GM21360 (cell line): ENCODE measurements at regions not wholly inside any gene's neighbourhood (a gene's known extent, or its start where the extent isn't known, plus 50 kb on each side); places are given as distances from the start of the nearest gene placed in this dataset.

Experiments
- ATAC-seq: cut with Tn5 transposase; IDR thresholded peaks from one replicate; pipeline ENCODE4 v1.9.1; 2021; ENCODE audit warnings: mild to moderate bottlenecking, moderate library complexity; ENCODE audit not compliant: unreplicated experiment

DNA sequence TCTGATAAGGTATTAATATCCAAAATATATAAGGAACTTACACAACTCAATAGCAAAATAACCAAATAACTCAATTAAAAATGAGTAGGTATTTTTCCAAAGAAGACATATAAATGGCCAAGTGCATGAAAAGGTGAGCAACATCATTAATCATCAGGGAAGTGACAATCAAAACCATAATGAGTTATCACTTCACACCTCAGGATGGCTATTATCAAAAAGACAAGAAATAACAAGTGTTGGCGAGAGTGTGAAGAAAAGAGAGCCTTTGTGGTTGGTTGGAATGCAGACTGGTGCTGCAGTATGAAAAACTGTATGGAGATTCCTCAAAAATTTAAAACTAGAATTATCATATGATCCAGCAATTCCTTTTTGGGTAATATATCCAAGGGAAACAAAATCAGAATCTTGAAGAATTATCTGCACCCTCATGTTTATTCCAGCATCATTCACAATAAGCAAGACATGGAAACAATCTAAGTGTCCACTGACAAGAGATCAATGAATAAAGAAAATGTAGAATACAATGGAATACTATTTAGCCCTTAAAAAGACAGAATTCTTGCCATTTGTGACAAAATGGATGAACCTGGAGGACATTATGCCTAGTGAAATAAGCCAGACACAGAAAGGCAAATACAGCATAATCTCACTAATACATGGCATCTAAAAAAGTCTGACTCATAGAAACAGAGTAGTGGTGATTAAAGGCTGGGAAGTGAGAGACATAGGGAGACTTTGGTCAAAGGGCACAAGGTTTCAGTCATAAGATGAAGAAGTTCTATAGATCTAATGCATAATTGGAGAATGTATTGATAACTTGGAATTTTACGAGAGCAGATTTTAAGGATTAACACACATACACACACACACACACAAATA is 175.6 kb downstream of the FOXA2 start:
- no peak for ATAC-seq

DNA sequence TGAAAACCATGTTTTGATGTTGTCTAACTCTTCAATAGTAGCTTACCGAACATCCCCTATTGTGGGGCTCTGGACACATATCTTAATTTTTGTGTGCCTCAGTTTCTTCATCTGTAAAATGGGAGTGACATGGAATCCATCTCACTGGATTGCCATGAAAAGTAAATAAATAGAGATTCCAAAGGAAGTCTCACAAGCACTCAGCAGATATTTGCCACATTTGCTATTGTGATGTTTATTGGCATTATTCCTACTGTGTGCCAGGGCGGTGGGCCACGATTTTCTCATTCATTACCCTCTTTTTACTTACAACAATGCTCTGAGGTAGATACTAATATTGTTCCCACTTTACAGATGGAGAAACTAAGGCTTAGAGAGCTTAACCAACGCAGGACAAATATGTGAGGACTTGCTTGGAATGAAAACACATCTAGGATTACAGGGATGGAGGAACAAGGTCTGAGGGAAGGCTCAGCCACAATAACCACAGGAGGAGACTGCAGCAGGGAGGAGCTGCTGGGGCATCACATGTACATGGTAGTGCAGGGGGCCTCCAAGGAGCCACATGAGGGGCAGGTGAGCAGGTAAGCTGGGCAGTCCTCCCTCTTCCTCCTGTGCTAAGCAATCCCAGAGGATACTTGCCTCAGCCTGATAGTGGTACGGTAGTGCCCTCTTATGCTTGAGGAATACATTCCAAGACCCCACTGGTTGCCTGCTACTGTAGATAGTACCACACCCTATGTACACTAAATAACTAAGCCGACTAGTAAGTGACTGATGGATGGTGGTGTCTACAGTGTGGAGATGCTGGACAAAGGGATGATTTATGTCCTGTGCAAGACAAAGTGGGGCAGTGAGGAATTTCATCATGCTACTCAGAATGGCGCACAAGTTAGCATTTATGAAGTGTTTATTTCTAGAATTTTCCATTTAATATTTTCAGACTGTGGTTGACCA is 176.9 kb downstream of the FOXA2 start:
- no peak for ATAC-seq

DNA sequence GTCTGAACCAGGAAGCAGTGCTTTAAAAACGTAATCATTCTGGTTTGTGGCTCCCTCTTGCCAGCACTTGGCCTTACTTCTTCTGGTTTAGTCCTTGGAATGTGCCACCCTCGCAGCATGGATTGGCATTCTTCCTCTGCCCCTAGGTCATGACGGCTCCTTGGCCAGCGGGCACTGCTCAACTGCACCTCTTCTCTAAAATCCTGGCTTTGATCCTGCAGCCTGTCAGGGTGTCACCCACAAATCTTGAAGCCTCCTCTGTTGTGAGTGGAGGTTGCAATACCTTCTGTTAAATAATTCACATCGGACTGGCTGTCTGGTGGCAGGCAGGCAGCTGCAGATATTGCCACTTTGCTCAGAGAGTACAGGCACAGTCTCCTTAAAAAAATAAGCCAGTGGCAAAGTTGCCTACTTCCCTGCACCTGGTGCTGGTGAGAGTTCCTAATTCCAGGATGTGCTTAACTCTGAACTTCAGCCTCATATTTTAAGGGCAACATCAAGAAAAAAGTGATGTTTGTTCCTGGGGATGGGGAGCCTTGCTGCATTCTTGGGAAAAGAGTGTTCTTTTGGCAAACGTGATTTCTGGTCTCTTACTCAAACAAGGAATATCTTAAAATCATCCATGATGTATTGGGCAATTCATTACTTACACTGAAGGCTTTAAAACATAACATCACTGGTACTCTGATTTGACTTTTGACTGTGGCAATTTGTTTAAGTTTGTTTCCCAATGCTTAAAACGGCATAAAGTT is 179.8 kb downstream of the FOXA2 start:
- no peak for ATAC-seq

DNA sequence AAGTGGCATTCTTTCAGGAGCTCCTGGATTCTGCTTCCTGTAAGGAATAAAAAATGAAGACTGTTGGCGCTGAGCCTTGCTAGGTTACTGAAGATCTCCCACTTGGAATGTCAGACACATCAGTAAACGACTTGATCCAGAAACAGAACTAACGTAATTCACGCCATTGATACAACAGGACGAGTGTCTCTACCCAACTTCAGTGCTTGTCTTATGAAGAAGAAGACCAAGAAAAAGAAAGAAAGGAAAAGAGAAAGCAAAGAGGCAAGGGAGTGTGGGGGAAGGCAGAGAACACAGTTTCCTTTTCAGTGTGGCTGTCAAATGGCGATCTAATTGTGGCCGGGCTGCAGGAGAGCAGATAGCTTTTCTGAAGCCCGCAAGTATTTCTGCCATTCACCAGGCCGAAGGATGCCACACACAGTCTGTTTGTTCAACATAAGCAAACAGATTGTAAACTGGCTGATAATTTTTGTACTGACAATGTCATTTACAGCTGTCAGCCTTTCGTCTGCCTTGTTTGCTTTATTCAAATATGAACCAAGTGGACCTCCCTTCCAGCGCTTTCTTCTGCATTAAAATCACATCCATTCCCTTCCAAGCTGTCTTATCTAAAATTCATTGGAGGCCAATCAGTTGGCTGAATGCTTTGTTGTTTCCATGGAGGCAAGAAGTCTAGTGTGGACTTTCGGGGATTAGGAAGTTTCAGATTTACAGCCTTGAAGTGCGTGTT is 180.6 kb downstream of the FOXA2 start:
- peak; percentile 55 for ATAC-seq

DNA sequence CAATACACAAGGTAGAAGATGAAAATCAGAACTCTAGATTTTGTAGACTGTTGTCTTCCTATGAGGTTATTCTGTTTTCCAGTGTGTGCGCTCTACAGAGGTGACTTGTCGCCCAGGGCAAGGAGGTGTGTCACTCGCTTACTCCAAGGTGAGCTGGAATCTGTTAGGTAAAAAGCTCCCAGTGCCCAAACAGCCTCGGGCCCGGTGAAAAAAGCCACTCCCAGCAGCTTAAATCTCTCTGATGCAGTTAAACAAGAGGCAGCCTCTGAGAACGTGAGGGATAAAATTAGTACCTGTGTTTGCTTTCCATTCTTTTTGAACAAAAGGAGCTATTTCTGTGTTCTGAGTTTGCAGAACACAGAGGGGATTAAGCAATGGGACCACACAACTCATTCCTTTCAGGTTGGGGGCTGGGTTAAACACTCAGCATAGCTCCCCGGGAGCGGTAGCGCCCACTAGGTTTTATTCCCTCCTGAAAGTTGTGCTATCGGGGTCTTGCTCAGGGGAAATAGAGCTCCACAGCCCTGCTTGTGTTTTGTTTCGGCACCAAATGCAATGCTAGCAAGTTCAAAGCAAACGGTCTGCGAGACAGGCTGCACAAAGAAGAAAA is 181.2 kb downstream of the FOXA2 start:
- ATAC-seq: peak; percentile 29

DNA sequence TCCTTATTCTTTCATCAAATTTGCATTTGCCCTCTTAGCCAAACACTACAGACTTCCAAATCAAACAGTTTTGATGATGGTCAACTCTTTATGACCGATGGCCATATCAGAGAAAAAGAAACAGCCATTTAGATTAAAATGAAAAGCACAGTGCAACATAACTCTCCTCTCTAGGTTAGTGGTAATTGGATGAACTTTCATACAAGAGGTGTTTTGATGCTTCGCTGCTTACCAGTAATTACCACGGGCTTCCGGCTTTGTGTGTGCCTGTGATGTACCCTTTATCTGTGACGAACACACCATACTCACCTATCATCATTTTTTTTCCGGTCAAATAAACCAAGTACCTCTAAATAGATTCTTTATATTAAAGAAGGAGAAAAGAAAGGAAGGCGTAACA is 181.8 kb downstream of the FOXA2 start:
- no peak for ATAC-seq

DNA sequence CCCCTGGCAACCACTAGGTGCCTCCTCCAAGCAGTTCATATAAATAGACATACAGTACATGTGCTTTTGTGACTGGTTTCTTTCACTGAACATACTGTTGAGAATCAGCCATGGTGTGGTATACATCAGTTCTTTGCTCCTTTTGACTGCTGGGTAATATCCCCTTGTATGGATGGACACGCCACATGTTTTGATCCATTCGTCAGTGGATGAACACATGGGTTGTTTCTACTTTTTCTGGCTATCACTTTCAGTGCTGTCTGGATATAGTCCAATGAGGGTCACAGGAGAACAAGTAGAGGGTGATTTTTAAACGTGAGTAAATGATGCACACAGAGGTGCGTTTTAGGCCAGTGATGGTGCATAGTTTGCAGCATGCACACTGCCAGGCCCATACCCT is 183.9 kb downstream of the FOXA2 start:
- no peak for ATAC-seq

GRCh38 chr20:22394583-22394982 is 189.8 kb downstream of the FOXA2 start:
- no peak for ATAC-seq

- no peak for ATAC-seq
These were observed 193.8 kb downstream of the FOXA2 start for GRCh38 chr20:22390543-22390903.

- ATAC-seq: no peak
These were observed 194.4 kb downstream of the FOXA2 start for GRCh38 chr20:22389836-22390542.

DNA sequence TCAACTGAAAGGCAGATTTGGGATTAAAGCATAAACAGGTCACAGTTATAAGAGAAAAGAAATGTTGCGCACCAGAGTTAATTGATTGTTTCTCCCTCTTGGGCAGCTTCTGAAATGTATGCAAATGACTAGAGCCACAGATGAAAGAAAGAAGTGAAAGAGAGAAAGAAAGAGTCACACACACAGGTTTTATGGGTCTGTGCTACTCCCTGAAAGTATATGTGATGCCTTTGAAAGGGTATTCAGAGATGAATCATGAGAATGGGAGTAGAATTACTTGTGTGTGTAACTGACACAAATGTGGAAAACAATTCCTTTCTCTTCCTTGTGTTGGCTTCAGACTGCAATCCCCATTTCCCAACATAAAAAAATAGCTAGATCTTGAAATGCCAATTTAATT is 196.9 kb downstream of the FOXA2 start:
- ATAC-seq: no peak

DNA sequence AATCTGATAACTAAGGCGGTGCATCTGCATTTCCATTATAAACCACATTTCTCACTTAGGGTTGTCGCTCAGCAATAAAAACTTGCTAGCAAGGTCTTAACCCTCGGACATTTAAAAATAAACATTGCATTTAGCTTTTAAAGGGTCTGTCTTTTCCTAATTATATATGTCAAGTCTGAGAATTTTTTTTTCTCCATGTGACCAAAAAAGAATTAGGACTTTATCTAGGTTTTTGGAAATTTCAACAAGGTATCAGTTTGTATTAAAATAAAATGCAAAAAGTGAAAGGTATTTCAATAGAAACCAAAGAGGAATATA is 198.1 kb downstream of the FOXA2 start:
- ATAC-seq: no peak

GRCh38 chr20:22385602-22386305 is 198.6 kb downstream of the FOXA2 start:
- no peak for ATAC-seq

DNA sequence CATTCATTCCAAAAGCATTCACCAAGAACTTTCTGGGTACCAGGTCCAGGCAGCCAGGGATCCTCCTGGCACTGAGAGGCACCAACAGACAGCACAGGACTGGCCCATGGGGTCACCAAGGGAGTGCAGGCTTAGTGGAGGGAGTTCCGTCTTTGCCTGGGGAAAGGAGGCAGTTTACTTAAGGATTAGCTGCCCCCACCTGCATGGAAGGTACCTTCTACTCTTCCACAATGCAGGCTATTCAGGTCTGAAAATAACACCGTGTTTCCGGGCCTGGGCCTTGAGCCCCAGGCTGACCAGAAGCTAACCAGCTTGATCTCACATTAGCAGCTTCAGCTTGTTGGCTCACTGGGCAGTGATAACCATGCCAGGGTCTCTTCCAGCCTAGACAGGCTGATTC is 199.4 kb downstream of the FOXA2 start:
- ATAC-seq: no peak

DNA sequence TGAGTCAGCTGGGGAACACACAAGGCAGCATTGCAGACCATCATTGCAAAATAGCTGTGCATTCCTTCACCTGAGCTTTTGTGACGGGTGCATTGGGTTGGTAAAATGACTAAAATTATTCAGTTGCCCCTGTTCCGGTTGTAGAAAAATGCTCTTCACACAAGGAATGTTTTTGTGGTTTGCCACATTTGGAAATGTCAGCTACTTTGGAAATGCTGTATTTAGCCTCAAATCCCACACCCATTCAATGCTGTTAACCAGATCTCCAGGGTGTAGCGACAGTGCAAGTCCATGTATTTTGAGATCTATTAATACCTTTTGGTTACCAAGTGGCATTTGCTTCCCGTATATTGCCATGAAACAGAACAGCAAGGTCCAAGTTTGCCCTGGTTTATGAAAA is 201.2 kb downstream of the FOXA2 start:
- no peak for ATAC-seq

DNA sequence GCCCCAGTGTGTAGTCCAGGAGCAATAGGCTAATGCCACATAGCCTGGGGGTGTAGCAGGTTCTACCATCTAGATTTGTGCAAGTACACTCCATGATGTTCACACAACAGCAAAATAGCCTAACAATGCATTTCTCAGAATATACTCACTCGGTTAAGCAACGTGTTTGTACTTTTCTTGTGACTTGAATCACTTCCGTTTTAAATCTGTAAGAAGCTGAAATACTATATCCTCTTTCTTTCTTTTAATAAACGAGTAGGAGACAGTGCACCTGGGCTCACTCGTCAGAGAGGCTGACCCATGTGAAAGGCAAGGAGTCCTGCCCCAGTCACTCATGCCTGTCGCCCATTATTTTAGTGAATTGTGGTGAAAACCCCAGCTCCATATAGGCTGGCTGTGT is 201.6 kb downstream of the FOXA2 start:
- no peak for ATAC-seq

GRCh38 chr20:22381812-22382416 is 202.5 kb downstream of the FOXA2 start:
- ATAC-seq: no peak

- no peak for ATAC-seq
These were observed 204.9 kb downstream of the FOXA2 start for GRCh38 chr20:22379472-22379871.
